ENCODE measurements at regions not wholly inside any gene's neighbourhood (a gene's known extent, or its start where the extent isn't known, plus 50 kb on each side); places are given as distances from the start of the nearest gene placed in this dataset.
"Not testable (repeated sequence)": the region's sequence is repeated elsewhere in the genome, so short reads cannot be mapped to it uniquely, and the experiment has no call there.

DNA sequence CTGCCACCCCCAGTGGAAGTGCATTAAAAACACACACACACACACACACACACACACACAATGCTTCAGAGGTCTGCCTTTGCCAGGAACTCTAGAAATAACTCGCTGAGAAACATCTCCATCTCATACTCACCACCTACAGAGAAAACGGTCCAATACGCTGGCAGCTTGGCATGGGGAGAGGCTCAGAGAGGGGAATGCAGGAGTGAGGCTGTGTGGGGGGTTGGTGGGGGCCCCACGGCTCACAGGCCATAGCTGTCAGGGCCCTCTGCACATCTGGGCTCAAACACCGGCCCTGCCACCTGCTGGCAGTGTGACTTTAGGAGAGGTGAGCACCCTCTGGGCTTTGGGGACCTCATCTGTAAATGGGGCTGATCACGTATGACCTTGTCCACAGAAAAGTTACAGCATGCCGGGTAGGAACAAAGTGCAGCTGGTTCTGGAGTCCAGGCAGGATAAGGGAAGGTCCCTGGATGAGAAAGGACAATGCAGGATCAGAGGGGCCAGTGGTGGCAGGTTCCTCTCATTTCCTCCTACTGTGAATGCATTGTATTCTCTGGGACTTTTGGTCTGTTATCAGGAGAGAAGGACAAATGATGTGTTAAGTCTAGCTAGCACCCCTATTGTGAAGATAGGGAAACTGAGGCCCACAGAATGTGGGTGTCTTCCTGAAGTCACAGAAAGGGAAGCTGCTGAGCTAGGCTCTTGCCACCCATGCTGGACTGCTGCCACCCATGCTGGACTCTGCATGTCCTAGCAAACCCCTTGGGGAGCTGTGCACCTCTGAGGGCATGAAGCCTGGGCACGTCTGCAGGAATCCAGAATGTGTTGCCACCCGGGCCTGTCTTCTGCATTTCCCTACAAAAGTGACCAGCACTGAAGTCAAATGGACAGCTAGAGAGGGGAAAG lies 404.6 kb downstream of the RPS24 start:
- DNase-seq (ENCODE audit: low read depth in 2 of 2), result no peak

- no peak for DNase-seq (ENCODE audit: low read depth in 2 of 2)
Measured at GRCh38 chr10:78438907-78439809, 405.5 kb downstream of the RPS24 start.

DNA sequence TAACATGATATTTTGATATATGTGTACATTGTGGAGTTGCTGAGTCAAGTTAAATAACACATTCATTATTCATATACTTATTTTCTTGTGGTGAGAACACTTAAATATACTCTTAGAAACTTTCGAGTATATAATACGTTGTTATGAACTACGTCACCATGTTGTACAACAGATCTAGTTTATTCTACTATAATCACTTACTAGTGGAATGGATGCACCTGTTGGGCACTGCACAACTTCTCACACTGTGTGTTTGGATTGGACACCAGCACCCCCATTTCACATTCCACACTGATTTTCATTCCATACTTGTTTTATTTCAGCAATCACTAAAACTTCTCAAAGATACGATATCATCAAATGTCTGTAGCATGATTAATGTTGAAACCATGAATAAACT lies 407.3 kb downstream of the RPS24 start:
- no peak for DNase-seq (ENCODE audit: low read depth in 2 of 2)

GRCh38 chr10:78441694-78442093 lies 408.0 kb downstream of the RPS24 start:
- no peak for DNase-seq (ENCODE audit: low read depth in 2 of 2)

DNA sequence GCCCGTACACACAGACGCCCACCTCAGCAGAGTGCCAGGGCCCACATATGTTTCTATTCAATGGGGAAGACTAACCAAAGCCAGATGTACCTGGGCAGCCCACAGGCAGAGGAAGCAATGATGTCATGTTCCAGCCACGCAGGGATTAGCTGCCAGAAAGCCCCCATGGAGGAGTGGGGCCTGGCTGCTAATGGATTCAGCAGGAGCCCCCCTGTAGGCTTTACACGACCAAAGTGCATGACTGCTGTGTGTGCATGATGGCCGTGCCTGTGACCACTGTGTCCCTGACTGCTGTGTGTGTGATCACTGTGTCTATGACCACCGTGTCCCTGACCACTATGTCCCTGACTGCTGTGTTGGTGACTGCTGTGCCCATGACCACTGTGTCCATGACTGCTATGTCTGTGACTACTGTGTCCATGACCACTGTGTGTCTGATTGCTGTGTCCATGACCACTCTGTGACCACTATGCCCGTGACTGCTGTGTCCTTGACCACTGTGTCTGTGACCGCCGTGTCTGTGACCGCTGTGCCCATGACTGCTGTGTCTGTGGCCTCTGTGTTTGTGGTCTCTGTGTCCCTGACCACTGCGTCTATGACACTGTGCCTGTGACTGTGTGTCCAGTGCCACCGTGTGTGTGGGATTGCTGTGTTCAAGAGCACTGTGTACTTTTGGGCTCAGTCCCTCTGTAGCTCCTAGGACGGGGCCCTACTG lies 409.3 kb downstream of the RPS24 start:
- no peak for DNase-seq (ENCODE audit: low read depth in 2 of 2)

DNA sequence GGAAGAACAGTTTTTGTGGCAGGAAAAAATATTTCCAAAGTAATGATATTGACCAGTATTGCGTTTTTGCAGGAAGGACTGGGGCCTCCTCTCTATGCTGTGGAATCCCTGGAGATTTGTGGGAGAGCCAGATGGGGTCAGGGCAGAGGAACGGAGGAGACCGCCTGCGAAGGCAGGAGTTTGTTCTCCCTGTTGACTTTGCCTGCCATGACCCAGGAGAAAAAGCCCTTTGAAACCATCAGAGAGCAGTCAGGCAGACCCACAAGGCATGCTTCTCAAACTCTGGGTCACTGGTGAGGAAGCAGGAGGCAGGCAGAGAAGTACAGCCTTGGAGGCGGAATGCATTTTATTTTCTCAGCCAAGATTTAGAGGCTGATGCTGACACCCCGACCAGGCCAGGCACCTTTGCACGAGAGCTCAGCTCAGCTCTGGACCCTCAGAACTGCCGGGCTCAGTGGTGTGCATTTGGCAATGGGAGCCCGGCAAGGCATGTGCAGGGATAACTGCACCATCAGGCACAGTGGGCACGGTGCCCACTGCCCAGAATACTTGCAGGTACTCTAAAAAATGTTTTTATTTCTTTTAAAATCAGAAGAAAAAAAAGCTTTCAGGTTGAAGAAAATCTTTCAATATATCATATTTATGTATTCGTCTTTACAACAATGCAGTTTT lies 410.4 kb downstream of the RPS24 start:
- no peak for DNase-seq (ENCODE audit: low read depth in 2 of 2)

- not testable (repeated sequence) for DNase-seq (ENCODE audit: low read depth in 2 of 2)
Measured at GRCh38 chr10:78444741-78445140, 411.1 kb downstream of the RPS24 start.

- DNase-seq (ENCODE audit: low read depth in 2 of 2), result no peak
Measured at GRCh38 chr10:78445308-78445707, 411.6 kb downstream of the RPS24 start.

DNA sequence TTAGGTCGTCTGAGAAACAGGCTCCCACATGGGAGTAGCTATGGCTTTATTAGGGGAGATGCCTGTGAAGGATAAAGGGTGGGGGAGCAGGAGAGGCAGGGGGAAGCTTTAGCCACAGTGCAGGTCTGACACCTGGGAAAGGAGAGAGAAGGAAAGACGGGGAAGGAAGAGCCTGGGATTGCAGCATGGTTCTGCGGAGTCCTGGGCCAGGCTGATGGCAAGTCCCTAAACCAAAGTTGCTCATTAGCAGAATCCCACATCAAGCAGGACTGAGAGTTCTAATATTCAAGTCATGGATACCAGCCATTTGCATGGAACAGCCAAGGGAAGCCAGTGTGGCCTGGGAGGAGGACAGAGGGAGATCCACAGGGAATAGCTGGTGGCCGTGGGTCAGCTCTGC lies 414.8 kb downstream of the RPS24 start:
- no peak for DNase-seq (ENCODE audit: low read depth in 2 of 2)

DNA sequence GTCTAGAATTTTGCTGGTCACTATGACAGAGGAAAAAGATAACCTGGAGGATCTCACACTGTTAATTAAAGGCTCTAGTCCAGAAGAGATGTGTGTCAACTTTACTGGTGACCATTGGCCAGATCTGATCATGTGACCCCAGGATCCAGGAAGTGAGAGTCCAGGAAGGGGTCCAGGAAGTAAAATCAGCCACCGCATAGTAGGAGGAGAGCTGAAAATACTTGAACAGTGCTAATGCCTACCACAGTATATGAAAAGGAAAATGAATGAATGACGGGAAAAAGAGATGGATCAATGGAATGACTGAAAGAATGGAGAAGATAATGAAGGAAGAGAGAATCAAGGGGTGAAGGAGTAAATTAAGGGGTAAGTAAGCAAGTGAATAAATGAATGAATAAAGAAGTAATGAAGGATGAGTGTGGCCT lies 415.3 kb downstream of the RPS24 start:
- DNase-seq (ENCODE audit: low read depth in 2 of 2), result no peak

DNA sequence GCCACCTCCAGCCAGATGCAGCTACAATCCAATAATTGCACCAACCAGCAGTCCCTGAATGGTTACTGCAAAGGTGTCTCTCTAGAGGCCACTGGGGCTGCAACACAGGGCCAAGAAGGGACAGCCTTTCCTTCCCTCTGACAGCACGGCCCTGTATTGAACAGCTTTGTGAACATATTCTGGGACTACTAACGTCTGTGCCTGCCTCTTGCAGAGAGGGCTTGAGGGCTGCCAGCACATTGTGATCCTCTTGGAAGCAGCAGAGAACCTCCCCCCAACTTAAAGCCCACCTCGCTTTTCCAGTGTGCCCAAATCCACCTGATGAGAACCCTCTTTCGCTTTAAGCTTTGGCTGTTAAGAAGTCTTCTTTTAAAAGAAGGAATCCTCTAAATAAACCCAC lies 415.9 kb downstream of the RPS24 start:
- no peak for DNase-seq (ENCODE audit: low read depth in 2 of 2)

DNA sequence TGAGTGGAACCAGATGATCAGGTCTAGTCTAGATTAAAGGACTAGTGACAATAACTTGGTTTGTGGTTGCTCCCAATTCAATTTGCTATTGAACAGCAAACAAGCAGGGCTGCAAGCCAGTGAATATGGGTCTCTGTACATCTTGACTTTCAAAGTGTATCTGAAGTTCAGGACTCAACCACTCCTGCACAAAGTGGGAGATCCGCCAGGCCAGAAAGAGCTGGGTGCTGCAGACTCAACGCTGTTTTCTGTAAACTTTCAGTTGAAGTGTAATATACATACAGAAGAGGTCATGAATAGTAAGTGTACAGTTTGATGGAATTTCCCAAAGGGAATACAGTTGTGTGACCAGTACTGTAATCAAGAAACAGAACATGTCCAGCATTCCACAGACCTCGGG lies 416.6 kb downstream of the RPS24 start:
- DNase-seq (ENCODE audit: low read depth in 2 of 2), result no peak

DNA sequence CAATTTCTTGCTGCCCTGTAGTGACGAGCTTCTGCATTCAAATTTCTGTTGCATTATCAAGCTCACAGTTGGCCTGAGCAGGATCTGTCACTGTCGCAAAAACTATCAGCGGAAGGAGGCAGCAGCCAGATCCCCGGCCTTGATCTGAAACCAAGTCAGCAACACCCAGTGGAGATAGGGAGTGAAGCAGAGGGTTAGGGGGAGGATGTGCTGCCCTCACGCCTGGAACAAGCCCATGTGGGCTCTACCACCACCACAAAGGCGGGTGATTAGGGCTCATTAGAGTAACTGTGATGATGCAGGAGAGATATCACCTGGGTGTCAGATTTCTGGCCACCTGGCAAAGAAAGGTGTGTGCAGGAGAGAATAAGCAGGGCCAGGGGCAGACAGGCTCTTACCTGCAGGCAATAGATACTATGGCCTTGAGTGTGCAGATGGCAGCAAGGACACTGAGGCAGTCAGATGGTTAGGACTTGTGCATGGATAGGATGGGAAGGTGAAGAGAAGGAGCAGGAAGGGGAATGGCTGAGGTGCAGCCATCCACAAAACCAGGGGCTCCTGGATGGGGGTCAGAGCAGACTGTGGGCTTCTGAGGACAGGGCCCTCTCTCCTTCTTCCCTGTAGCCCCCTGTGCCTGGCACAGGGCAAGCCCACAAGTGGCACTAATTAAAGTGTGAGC lies 417.3 kb downstream of the RPS24 start:
- no peak for DNase-seq (ENCODE audit: low read depth in 2 of 2)

DNA sequence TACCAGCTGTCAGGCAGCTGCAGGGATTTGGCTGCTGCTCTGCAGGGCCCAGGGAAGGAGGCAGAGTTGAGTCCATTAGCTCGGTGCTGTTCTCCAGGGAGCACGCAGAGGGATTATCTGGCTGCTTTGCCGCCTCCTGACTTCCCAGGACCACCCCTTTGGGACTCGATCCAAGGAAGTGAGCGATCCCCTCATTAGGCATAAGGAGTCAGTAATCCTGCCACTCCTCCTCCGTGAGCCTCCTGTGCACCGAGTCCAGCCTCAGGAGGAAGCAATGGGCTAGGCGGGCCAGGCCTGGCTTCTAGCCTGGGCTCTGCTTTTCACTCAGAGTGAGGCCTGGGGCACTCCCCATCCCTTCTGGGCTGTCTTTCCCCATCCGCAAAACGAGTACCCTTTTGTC lies 417.9 kb downstream of the RPS24 start:
- no peak for DNase-seq (ENCODE audit: low read depth in 2 of 2)

DNA sequence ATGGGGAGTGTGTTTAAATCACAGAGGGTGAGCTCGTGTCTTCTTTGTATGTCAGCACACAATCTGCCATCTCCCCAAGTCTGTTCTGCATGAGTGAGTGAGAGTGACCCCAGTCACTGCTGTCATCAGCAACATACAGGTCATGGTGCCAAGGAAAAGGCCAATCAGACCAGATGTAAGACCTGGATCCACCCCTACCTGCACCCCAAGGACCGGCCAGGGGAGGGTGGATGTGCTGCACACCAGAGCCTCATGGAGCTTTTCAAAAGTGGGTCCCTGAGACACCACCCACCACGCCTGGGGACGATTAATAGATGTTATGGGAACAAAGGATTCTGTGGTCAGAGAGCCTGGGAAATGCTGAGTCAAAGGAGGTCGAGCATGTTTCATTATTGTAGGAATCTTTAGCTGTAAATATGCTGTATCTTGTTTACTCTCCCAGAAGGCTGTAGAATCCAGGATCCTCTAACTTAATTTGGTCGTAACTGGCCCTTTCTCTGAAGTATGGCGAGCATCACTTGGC lies 420.5 kb downstream of the RPS24 start:
- no peak for DNase-seq (ENCODE audit: low read depth in 2 of 2)

DNA sequence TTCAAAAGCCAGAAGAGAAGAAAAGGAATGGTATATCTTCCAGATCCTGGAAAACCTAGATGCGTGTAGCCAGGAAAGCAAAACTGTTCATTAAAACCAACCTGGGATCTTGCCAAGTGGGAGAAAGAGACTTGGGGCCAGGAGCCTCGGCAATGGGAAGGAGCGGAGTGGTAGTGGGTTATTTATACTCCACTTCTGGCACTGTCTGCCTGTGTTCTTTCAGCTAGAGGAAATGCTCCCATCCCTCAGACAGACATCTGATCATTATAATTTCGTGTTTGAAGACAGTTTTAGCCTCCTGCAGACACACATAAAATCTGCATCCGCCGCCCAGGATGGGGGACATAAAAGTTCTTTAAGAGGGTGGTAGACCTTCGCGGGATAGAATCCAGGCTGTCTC lies 421.6 kb downstream of the RPS24 start:
- no peak for DNase-seq (ENCODE audit: low read depth in 2 of 2)

DNA sequence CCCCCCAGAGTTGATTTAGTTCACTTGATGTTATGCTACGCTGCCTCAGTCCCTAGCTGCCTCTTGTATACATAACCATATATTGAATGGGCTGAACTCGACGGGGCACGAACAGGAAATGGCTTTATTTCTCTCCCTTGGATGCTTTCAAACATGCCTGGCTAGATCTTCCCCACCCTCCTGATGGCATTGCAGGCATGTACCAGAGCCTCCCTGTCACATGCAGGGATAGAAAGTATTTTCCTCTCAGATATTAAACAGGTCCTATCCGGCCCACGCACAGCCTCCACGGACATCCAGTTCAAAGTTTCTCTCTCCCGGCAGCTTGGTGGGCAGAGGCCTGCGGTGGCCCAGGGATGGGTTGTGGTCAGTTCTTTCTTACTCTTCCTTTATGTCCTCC lies 422.1 kb downstream of the RPS24 start:
- DNase-seq (ENCODE audit: low read depth in 2 of 2), result no peak

DNA sequence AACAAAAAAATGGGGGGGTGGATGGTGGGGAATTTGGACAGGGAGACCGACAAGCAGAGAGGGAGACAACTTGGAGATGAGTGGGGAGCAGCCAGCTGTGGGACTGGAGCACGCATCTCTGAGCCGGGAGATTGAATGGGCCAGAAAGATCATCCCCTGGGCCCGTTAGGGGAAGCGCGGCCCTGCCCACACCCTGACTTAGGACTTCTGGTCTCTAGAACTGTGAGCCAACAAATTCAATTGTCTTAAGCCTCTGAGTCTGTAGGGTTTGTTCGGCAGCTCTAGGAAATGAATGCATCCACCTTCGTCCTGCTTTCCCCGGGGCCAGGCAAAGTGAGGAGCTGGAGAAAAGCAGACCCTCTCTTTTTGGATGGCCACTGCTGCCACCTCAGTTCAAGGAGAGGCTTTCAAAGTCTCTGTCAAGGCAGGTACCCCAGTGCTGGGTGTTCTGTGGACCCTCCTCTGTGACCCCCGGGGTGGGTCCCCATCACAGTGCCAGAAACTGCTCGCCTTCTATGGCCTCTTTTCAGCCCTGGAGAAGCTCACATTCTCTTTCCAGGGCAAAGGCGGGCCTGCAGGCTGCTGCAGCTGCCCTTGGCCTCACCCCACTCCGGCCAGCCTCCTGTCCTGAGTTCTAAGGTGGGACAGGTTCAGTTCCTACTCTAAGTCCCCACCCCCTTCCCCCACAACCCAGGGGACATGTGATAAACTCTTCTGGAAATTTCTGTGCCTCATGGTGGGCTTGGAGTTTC lies 423.2 kb downstream of the RPS24 start:
- DNase-seq (ENCODE audit: low read depth in 2 of 2), result no peak

DNA sequence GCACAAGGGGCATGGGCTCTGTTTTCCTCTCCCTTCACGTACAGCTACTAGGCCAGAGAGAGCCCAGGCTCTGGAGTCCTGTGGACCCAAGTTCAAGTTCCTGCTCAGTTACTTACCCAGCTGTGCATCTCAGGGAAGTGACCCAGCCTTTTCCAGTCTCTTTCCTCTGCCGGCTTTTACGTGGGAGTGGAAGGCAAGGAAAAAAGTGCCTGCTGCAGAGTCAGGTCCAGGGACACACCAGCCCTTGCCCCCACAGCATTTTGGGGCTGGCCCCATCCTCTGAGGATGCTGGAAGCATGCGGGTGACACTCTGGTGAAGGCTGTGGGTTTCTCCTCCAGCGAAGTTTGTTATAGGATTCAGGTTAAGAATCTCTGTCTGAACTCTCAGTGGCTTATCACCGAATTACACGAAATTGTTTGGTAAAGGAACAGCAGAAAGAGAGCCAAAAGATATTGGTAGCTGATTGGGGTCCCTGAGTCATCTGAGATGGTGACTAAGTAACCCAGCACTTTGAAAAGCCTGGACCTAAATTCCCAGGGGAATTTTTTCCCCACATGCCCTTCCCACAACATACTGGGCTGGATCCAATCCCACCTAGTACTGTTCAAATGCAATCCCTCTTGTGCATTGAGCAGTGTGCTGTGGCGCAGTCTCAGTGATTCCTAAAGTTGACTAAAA lies 424.3 kb downstream of the RPS24 start:
- DNase-seq (ENCODE audit: low read depth in 2 of 2), result no peak

Measured in stimulated activated CD4-positive, alpha-beta T cell treated with anti-CD3 and anti-CD28 coated beads, Interleukin-4, amount 100 ng/mL, for 48 hours (primary cell).